Suppressor macrophage treated with lipopolysaccharide for 4 hours (primary cell): ENCODE measurements at regions not wholly inside any gene's neighbourhood (a gene's known extent, or its start where the extent isn't known, plus 50 kb on each side); places are given as distances from the start of the nearest gene placed in this dataset.

Experiments used
- DNase-seq: peaks from one replicate; pipeline ENCODE4 v3.0.0-alpha.2; 2020

DNA sequence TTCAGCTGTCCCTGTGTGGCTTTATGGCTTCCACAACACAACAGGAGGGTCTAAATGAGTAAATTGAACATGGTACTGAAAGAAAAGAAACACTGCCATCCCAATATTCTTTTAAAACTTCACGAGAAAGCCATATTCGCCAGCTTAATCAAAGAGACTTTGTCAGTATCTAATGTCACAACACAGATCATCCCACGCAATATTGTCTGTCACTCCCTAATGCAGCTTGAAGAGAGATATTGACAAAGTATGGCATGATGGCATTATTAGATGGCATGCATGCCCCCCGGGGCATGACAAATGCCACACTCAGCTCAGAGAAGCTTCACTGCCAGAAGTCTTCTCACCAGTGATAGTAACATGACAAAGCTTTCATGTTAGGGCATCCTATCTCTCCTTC, 197.8 kb downstream of the TTC8 start:
- no peak for DNase-seq

DNA sequence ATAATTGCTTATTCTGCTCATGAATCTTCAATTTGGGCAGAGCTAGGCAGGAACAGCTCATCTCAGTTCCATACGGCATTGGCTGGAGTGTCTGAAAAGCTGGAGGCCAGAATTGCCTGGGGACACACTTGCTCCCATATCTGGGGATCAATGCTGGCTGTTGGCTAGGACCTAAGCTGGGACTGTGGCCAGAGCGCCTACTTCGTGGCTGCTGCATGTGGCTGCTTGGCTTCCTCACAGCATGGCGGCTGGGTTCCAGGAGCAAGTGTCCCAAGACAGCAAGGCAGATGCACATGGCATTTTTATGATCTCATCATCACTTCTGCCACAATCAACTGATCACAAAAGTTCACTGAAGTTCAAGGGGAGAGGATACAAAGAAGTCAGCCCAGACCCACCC, 200.2 kb downstream of the TTC8 start:
- no peak for DNase-seq

DNA sequence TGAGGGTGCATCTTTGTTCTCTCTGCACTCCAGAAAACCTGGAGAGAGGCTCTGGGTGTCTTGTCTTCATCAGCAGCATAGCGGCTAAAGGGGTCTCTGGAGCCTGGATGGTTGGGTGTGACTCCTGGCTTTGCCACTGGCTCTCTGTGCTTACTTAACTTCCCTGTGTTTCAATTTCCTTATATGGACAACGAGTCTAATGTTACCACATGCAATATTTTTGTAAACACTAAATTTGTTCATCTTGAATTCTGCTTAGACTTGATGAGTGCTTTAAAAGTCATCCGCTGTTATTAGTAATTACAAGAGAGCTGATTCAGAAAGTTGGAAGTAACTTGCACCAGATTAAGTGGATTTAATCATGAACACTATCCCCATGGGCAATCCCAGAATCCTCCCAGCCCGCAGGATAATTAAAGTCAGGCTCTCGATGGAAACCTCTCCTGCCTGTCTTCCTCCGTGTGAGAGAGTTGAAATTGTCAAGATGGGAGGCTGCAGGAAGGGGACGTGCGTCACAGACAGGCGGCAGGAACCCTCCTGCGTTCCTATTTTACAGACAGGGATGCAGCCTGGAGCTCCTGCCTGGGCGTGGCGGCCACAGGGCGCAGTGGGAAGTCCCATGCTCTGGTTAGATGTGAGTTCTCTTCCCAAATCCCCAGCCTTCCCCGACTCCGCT, 201.2 kb downstream of the TTC8 start:
- peak; percentile 59 for DNase-seq

DNA sequence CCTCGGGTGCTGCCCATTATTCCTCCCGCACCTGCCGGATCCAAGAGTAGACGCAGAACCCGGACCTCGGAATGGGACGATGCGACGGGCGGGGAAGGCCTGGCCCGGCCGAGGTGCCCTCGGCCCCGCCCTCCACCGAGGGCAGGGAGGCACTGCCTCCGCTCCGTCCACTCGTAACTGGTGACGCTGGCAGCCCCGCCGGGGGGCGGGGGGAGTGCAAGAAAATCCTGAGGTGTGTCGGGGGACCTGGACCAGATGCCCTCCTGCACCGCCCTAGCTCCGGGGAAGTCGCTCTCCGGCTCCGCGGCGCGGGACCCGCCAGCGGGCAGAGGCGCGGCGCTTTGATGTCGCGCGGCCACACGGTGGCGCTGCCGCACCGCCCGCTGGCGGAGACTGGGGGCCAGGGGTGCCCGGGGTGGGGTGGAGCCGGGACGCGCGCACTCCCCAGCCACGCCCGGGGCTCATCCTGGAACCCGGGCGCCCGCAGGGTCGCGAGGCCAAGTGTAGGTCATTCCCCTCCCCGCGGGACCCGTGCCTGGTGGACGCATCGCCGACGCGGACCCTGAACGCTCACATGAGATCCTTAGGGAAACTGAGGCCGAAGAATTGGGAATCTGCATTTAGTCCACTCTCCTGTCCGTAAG, 202.8 kb downstream of the TTC8 start:
- DNase-seq = peak; percentile 78

DNA sequence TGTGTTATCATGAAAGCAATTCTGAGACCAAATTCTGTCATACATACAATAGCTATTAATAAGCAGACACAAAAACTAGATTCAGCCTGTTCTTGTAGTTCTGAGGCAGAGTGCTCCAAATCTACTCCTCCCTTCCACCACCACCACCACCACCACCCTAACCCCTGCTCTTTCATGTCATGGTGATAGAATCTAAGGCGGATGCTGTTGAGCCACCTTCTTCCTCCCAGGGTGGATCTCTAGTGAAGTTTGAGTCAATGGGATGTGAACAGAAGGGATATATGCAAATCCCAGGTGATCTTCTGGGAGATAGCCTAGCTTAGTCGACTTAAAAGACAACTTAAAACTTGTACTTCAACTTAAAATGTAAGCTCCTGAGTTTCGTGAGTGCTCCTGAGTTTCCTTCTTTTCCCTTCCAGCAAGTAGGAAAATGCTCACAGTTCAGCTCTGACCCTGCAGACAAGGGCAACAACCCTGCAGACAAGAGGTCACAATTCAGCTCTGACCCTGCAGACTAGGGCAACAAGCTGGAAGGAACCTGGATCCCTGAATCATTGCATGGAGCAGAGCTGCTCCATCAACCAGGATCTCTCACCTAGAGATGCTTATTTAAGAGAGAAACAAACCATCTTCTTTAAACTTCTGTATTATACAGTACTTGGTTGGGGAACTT, 204.1 kb downstream of the TTC8 start:
- no peak for DNase-seq

DNA sequence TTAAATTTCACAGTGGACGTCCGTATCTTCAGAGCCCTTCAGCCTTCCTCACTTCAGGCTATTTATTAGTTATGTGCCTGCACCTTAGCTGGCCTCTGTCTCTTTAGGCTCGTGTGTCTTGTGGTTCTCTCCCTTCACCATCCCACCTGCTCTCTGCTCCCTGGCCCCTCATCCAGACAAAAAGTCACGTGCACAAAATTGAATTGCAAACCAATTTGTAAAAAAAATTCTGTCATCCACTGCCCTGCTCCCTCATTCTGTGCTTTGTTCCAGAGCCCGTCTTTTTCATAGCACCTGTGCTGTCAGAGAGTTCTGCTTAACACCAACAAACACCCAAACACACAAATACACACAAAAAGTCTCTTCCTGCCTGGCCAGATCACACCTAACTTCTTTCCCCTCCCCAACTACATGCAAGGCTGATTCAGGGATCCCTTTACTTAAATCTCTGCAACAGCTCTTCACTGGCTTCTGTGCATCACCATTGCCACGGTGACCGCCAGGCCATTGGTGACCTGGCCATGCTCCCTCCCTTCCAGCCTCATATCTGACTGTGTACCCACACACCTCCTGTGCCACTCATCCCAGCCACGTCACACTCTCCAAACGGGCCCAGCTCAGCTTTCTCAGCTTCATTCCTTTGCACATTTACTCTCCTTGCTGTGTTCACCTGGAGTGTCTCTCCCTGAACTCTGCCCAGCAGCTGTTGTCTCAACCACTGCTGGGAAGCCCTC, 205.7 kb downstream of the TTC8 start:
- no peak for DNase-seq

DNA sequence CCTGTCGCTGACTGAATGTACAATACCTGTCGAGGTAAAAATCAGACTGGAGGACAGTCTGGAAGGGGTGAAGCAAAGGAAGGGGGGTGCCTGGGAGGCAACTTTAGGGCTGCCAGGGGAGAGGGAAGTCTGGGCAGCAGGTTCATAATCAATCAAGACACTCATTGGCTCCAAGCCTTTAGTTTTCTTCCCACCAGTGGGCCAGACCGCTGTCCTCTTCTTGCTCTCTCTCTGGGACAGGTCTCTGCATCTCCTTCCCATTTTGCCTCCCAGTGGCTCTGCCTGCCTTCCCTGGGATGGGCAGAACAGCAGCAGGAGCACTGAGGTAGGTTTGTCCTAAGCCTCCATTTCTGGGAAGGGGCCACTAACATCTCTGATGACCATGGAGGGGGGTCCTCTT, 206.5 kb downstream of the TTC8 start:
- no peak for DNase-seq

DNA sequence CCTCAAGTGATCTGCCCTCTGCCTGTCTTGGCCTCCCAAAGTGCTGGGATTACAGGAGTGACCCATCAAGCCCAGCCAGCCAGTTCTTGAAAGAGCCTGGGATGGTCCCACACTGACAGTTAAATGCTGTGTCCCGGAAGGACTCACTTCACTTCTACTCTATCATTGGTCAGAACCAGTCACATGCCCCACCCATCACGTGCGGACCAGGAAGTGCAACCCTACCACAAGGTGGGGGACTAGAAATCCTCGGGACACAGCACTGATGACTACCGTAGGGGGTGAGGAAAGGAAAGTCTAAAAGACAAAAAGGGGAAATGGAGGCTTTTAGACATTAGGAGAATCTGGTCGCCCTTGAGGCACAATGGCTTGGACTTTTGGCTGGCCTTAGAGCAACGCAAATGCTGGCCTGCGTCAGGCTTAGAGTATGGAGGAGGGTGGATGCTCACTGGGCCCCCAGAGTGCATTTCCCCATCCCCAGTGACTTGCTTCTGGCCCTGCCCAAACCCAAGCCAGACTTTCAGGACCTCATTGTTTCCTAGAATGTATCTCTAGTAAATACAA, 207.7 kb downstream of the TTC8 start:
- no peak for DNase-seq

DNA sequence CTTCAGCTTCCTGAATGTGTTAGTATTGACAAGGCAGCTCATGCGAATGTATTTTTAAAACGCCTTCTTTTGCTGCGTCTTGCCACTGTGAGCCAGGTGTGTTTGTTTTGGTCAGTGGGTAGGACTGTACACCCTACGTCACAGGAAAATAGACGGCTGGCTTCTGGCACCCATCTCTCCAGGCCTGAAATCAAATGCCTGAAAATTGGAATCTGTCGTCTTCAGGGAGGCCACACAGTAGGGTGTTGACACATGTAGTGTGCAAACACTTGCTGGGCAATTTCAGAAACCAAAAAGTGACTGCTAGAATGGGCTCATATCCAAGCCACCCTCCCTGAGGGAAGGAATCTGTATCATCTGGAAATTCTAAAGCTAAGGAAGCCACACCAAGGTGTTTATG, 209.3 kb downstream of the TTC8 start:
- DNase-seq = no peak

DNA sequence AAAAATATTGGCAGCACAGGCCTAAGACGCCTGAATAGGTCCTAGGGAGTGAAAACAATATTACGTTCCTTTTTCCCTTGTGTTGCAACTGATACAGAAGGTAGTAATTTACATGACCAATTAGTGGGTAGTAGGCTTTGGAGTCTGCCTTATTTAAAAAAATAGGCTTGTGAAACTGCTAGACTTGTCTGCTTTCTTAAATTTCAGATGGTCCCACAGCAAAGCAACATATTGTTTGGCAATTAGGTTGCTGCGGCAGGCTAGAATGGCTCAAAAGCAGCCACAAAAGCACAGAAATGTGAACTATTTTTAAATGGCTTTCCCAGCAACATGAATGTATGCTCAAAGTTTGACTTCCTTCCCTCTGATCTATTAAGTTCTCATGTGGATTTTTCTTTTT, 211.9 kb downstream of the TTC8 start:
- DNase-seq = no peak

DNA sequence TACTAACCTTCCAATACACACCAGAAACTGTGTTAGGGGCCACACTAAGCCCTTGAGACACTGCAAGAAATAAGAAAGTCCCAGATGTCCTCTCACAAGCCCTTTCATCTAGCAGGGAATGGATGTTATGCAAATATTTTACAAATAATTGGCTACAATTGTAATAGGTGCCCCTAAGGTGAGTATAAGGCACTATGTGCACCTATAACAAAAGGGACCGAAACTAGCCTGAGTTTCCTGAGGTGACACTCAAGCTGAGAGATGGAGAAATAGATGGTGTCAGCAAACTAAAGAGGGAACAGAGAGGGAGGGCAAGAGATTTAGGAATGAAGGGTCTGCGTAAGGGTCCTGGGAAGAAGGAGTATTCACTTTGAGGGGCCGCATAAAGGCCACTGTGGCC, 212.6 kb downstream of the TTC8 start:
- no peak for DNase-seq

DNA sequence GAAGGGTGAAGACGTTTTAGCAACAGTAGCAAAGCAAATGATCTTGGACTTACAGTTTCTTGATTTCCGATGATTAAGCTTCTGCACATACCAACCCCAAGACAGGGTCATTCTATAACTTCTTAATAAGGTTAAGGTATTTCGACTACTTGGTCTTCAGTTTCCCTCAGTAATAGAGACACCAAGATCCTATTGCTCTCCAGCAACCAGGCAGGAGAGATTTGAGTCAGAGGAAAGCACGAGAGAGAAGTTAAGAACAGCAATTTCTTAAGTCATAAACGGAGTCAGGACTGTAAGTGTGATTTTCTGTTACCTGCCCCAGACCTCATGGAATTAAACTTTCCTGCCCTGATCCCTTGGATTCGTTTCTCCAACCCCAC, 215.6 kb downstream of the TTC8 start:
- no peak for DNase-seq

DNA sequence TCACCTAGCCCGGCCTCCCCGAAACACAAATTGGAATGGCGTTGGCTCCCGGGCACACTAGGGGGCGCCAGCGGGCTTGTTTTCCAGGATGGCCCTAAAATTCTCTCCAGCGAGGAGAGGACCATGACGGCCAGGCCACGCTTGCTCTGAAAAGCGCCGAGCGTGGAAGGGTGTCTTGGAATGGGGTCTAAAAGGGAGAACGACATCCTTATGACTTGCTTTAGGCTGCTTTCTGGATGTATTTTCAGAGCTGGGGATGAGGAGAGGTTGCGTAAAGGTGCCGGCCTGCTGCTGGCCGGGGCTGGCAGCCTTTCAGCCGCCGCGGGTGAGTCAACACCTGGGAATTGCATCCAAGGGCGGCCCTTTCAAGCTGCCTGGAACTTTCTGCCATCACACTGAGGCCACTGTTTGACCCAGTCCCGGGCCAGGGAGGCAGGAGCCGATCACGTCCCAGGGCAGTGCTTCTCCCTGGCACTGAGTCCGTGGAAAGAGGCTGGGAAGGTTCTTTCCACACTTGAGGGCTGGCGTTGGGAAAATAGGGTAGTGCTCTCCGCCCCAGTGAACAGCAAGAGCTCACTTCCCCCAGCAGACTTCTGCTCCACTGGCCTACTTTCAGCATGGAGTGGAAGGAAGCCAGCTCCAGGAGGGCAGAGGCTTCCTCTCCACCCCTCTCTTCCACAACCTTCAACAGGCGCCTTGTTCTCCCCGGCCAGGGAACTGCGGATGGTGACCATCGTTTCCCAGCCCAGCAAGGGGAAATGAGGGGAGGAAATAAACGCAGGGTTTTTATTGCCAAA, 216.2 kb downstream of the TTC8 start:
- DNase-seq = peak; percentile 83

DNA sequence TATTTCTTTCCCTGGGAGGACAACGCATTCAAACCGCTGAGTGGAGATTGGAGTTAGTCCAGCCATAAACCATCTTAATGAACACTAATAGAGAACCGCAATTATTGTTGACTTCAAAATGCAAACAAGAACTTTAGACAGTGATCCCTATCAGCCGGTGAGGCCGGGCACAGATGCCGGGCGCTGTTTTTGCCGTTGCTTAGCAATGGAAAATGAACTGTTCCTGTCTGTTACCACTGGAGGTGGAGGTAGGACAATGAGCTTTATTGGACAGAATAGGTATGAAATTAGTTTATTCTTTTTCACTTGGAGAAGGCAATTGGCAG, 216.8 kb downstream of the TTC8 start:
- DNase-seq = no peak

DNA sequence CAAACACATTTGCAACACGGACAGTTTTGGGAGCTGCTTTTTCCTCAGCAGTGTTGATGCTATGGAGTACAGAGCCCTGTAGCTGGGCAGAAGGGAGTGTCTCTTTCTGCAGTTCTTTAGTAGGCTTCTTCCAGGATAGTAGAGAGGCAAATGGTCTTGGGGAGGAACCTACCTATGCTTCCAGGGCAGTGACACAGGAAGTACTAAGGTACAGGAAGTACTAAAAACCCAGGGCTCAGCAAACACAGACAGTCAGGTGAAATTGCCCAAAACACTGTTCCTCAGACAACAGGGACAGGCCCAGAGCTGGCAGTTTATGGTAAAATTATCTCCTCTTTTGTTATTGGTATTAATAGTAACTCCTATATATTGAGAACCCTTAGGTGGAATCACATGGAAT, 217.6 kb downstream of the TTC8 start:
- DNase-seq = no peak

DNA sequence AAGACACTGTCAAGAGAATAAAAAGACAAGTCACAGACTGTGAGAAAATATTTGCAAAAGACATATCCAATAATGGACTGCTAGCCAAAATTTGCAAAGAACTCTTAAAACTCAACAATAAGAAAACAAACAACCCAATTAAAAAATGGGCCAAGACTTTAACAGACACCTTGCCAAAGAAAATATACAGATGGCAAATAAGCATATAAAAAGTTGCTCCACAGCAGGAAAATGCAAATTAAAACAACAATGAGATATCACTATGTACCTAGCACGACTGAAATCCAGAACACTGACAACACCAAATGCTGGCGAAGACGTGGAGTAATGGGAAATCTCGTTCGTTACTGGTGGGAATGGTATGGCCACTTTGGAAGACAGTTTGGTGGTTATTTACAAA, 228.9 kb downstream of the TTC8 start:
- no peak for DNase-seq

DNA sequence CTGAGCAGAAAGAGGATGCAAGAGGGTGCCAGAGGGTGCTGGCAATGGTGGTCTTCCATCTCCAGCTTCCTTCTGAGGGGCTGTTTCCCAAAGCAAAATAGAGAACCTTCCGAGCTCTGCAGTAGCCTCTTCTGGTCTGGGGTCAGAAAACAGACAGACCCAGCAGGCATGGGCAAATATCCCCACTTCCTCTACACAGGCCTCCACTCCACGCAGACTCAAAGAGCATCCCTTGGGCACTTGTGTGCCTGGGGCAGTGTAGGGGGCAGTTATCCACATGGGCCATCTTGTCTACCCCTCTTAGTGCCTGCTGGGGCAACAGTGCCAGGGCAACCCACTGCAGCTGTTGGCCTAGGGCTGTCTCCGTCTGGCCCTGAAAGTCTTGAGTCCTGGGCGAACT, 231.9 kb downstream of the TTC8 start:
- DNase-seq = no peak

DNA sequence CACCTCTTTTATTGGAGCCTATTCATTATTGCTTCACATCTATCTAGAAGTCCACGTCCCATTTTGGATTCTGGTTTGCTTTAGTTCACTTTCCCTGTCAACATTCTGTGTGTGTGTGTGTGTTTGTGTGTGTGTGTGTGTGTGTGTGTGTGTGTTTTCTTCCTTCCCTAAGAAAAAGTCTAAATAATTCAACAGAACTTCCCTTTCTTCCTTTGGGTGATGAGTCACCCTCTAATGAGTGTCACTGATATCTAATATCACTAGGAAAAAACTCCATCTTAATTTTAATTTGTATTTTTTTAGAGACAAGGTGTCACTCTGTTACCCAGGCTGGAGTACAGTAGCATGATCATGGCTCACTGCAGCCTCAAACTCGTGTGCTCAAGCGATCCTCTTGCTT, 234.2 kb downstream of the TTC8 start:
- peak; percentile 24 for DNase-seq

DNA sequence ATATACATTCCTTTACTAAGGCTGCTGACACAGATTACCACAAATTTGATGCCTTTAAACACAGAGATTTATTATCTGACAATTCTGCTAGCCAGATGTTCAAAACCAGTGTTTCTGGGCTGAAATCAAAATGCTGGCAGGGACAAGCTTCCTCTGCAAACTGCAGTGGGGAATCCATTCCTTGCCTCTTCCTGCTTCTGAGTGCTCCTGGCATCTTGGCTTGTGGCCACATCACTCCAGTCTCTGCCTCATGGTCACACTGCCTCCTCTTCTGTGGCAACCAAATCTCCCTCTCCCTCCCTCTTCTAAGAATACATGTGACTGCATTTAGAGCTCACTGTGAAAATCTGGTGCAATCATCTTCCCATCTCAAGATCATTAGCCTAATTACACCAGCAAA, 235.7 kb downstream of the TTC8 start:
- DNase-seq = no peak

DNA sequence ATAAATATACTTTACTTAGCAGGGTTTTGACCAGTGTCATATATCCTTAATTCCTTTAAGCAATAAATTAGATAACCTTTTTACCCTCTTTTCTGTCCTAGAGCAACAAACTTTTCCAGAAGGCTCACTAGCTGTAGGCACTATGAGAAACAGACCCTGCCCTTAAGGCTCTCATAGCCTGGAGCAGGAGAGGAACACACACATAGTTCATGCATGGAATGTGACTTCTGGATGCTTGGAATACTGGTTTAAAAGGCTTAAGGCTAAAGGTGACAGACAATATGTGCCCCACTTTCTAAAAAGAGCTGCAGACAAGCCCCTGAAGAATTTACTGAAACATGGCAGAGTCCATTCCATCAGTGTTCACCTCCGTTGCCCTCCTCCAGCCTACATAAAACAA, 237.2 kb downstream of the TTC8 start:
- DNase-seq = no peak

DNA sequence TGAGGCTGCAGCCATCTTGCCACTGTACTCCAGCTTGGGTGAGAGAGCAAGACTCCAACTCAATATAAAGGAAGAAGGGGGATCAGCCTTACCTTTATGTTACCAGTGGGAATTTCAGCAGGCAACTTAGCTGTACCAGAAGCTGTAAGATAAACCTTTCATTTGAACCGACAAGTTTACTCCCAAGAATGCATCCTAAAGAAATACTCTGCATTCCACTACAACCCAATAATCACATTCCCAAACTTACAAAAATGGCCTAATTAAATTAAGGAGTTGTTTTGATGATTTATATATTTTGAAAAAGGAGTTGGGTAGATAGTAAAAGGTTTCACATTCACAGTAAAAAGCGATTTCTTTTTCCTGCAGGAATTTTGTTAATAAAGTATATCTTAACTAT, 241.4 kb downstream of the TTC8 start:
- DNase-seq = no peak

DNA sequence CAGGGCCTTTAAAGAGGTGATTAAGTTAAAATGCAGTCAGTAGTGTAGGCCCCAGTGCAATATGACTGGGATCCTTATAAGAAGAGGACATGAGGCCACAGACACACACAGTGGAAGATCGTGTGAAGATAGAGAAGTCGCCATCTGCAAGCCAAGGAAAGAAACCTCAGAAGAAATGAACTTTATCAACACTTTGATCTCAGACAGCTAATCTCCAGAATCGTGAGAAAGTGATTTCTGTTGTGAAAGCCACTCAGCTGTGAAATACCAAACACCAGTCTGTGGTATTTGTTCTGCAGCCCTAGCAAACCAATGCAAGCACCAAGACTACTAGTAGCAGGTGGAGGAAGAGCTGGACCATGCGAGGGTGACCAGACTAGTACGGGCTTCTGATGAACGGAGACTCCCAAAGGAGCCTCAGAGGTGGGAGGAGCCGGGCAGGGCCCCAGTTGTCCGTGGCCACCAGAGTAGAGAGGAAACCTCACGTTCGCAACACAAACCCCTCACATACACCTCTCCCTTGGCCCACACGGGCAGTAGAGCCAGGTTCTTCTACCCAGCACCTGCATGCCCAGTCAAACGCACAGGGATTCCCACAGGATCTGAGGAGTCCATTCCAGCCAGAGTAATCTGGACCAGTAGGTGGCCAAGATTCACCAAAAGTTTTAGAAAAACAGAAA, 243.0 kb downstream of the TTC8 start:
- DNase-seq = no peak
